Nephron (organoid): ENCODE measurements at regions not wholly inside any gene's neighbourhood (a gene's known extent, or its start where the extent isn't known, plus 50 kb on each side); places are given as distances from the start of the nearest gene placed in this dataset.

Experiments used
- H3K27ac Mint-ChIP-seq, 3 experiments: 2 replicates each; pipeline ENCODE4 v1.8.0; 2020; ENCODE audit warnings: mixed read lengths in 3 of 3, mild to moderate bottlenecking in 2 of 3, moderate library complexity in 1 of 3
- H3K27me3 Mint-ChIP-seq: 2 replicates; pipeline ENCODE4 v1.8.0; 2021; ENCODE audit warnings: low read depth, mild to moderate bottlenecking, moderate library complexity, mixed read lengths
- H3K36me3 Mint-ChIP-seq: 2 replicates; pipeline ENCODE4 v1.8.0; 2020; ENCODE audit warnings: low read depth, mixed read lengths
- H3K4me1 Mint-ChIP-seq: 2 replicates; pipeline ENCODE4 v1.8.0; 2020; ENCODE audit warnings: mixed read lengths
- H3K4me3 Mint-ChIP-seq, 3 experiments: 2 replicates each; pipeline ENCODE4 v1.8.0; 2020; ENCODE audit warnings: mild to moderate bottlenecking in 3 of 3, mixed read lengths in 3 of 3, moderate library complexity in 2 of 3
- H3K9me3 Mint-ChIP-seq: 2 replicates; pipeline ENCODE4 v1.8.0; 2020; ENCODE audit warnings: mixed read lengths
- TF ChIP-seq, protein P1 (sequence below), 3 experiments: fragments of 200-600 bp; sonication (generic); IDR thresholded peaks; one replicate each; pipeline ENCODE4 v1.5.0; 2021; ENCODE audit warnings: antibody characterized with exemption in 3 of 3; ENCODE audit not compliant: unreplicated experiment in 3 of 3

DNA sequence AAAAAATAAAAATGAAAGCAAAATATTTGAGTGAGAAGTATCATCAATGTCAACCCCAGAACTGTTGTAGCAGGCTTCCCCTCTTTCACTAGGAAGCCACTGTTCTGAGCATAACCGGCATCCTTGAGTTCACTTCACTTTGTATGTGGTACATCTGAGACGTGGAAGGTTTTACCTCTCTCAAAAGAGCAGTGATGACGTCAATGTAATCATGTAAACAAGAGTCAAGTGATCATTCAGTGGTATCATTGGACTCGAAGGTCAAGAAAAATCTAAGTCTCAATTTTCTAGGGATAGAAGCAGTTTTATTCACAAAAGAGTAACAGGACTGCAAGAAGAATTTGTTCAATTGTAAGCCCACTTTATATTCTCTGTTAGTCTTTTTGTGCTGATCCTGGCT is 339.8 kb upstream of the THRB start:
- H3K36me3 Mint-ChIP-seq = peaks cover 4% of the 10 kb centered on the region
- peaks cover 19% of the 10 kb centered on the region for H3K4me1 Mint-ChIP-seq
- no peak overlapping the region for H3K4me3 Mint-ChIP-seq
- no peaks in the 10 kb centered on the region for H3K9me3 Mint-ChIP-seq
- H3K27me3 Mint-ChIP-seq = peaks cover 28% of the 10 kb centered on the region
- TF ChIP-seq, protein P1, sequence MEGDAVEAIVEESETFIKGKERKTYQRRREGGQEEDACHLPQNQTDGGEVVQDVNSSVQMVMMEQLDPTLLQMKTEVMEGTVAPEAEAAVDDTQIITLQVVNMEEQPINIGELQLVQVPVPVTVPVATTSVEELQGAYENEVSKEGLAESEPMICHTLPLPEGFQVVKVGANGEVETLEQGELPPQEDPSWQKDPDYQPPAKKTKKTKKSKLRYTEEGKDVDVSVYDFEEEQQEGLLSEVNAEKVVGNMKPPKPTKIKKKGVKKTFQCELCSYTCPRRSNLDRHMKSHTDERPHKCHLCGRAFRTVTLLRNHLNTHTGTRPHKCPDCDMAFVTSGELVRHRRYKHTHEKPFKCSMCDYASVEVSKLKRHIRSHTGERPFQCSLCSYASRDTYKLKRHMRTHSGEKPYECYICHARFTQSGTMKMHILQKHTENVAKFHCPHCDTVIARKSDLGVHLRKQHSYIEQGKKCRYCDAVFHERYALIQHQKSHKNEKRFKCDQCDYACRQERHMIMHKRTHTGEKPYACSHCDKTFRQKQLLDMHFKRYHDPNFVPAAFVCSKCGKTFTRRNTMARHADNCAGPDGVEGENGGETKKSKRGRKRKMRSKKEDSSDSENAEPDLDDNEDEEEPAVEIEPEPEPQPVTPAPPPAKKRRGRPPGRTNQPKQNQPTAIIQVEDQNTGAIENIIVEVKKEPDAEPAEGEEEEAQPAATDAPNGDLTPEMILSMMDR (IDR thresholded peaks at IDR 0.05; ENCODE audit: unreplicated experiment in 3 of 3) = no peak
- H3K27ac Mint-ChIP-seq = peak overlapping the region in 1 of 3 experiments; percentile 11

DNA sequence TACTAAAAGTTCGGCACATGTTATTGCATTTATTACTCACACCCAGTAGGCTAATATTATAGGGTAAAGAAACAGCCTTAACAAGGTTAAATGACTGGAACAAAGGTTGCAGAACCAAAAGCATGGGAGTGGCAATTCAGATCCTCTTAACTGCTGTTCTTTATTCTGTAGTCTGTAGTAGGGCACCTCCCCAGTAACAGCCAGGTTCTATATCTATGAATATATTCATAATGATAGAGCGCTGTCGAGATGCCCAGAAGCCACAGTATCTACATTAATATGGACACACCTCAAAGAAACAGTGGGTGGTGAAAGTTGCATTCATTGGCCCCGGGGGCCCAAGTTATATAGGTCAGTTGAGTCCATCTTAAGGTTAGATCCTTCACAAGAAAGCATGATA is 340.9 kb upstream of the THRB start:
- Mint-ChIP-seq H3K27me3 (peaks cover 20% of the 10 kb centered on the region), H3K36me3 (peaks cover 4% of the 10 kb centered on the region), H3K4me3 (no peak overlapping the region), H3K9me3 (no peaks in the 10 kb centered on the region), H3K4me1 (peaks cover 11% of the 10 kb centered on the region), H3K27ac (no peak overlapping the region)
- TF ChIP-seq, protein P1 (IDR thresholded peaks at IDR 0.05; ENCODE audit: unreplicated experiment in 3 of 3) = no peak

DNA sequence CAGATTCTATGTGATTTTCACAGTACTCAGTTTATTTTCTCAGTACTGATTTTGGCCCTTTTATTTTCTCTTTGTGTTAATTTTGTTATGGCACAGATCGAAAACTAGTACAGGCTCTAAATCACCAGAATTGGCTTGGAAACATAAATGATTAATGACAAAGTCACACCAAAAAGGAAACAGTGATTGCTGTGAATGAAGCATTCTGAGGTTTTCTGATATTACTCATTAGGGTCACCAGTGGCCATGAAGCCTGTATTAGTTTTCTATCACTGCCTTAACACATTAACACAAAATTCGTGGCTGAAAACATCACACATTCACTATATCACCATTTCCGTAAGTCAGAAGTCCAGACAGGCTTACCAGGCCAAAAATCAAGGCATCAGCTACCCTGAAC is 343.0 kb upstream of the THRB start:
- Mint-ChIP-seq H3K36me3 (peaks cover 4% of the 10 kb centered on the region), H3K9me3 (no peaks in the 10 kb centered on the region), H3K27ac (peak overlapping the region; percentile 50 to 89 (median 85)), H3K27me3 (peaks cover 10% of the 10 kb centered on the region), H3K4me1 (peaks cover 9% of the 10 kb centered on the region), H3K4me3 (no peak overlapping the region)
- TF ChIP-seq, protein P1 (IDR thresholded peaks at IDR 0.05; ENCODE audit: unreplicated experiment in 3 of 3) = no peak

DNA sequence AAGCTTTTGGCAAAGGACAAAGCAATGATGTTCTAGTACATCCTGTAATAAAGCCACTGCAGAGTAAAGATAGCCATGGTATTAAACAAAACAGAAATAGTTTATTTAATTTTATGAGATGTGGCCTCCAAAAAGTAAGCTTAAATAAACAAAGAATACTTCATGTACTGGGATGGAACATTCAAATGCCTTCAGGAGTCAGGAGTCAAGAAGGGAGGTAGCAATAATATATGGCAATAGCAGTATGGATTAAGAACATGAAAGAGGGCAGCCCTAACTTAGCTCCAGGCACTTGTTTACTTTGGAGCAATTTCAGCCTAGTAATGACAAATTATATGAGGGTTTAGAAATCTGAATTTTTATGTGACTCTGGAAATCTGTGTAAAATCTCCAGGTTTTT is 343.9 kb upstream of the THRB start:
- Mint-ChIP-seq H3K27ac (peak overlapping the region; percentile 50 to 89 (median 85)), H3K4me1 (peaks cover 11% of the 10 kb centered on the region), H3K4me3 (no peak overlapping the region), H3K9me3 (no peaks in the 10 kb centered on the region), H3K27me3 (peaks cover 11% of the 10 kb centered on the region), H3K36me3 (peaks cover 4% of the 10 kb centered on the region)
- TF ChIP-seq, protein P1 (IDR thresholded peaks at IDR 0.05; ENCODE audit: unreplicated experiment in 3 of 3) = no peak

DNA sequence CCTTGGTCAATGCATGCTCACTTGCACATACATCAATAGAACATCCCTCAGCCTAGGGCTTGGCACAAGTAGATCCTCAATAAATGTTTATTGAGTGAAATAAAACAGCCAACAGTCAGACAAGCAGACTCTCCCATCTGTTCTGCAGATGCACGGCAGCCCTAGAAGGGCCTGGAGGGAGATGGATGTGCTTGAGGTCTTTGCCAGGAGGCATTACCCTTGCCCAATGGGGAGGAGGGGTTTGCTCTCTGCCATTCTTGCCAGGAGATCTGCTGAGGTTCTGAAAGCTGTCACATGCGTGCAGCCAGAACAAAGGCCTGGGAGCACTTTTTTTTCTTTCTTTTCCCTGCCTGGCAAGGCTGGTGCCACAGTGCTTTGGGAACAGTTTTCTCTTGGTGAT is 349.3 kb upstream of the THRB start:
- Mint-ChIP-seq H3K4me1 (peaks cover 16% of the 10 kb centered on the region), H3K9me3 (no peaks in the 10 kb centered on the region), H3K27ac (no peak overlapping the region), H3K27me3 (peaks cover 9% of the 10 kb centered on the region), H3K4me3 (no peak overlapping the region), H3K36me3 (peaks cover 8% of the 10 kb centered on the region)
- TF ChIP-seq, protein P1 (IDR thresholded peaks at IDR 0.05; ENCODE audit: unreplicated experiment in 3 of 3) = no peak

DNA sequence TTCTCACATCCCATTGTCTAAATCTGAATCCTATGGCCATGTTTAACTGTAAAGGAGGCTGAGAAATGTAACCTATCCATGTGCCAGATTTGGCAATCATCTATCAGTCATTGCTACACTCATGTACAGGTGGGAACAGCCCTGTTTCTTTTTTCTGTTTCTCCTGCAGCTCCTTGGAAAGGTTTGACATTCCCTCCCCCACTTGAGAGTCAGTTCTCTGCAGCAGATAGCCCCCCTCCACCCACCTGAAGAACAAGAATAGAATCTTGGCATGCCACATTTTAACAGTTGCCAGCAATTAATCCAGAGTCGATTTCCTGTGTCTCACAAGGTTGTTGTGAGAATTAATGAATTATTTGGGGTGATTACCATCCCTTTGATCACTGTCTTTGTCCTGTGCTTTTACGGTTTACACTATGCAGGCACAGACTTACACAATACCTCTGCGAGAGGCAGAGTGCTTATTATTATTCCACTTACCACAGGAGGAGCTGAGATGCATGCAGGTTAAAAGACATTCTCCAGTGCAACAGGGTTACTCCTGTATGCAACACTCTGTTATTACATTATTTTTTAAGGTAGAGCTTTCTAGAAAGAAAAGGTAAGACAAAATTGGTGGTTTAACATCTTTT is 351.0 kb upstream of the THRB start:
- Mint-ChIP-seq H3K4me3 (no peak overlapping the region), H3K4me1 (peaks cover 16% of the 10 kb centered on the region), H3K27me3 (peaks cover 9% of the 10 kb centered on the region), H3K9me3 (no peaks in the 10 kb centered on the region), H3K27ac (no peak overlapping the region), H3K36me3 (peaks cover 8% of the 10 kb centered on the region)
- TF ChIP-seq, protein P1 (IDR thresholded peaks at IDR 0.05; ENCODE audit: unreplicated experiment in 3 of 3) = no peak
